Gastroesophageal sphincter (tissue), 4 donors: ENCODE measurements at regions not wholly inside any gene's neighbourhood (a gene's known extent, or its start where the extent isn't known, plus 50 kb on each side); places are given as distances from the start of the nearest gene placed in this dataset.

ENCODE experiments used
- ATAC-seq: fragments of 150-250 bp; one replicate; pipeline ENCODE4 v1.9.1; 2016; ENCODE audit warnings: mild to moderate bottlenecking, moderate library complexity
- H3K27ac ChIP-seq, 4 donors: fragments of 200-600 bp; sonication (generic) in 3 of 4; 1 replicate in 3 of 4; 2 replicates in 1 of 4; pipeline ENCODE4 v1.5.1; 2016 to 2019
- H3K27me3 ChIP-seq: fragments of 200-600 bp; sonication (generic); one replicate; pipeline ENCODE4 v1.5.1; 2019
- H3K36me3 ChIP-seq, 2 donors: fragments of 200-600 bp; sonication (generic); one replicate each; pipeline ENCODE4 v1.5.1; 2019; ENCODE audit warnings: control low read depth in 1 of 2
- H3K4me1 ChIP-seq, 3 donors: fragments of 200-600 bp; sonication (generic); 1 replicate in 2 of 3; 2 replicates in 1 of 3; pipeline ENCODE4 v1.5.1; 2016 to 2019; ENCODE audit warnings: control low read depth in 2 of 3
- H3K4me3 ChIP-seq, 2 donors: fragments of 200-600 bp; sonication (generic); one replicate each; pipeline ENCODE4 v1.5.1; 2019; ENCODE audit warnings: mild to moderate bottlenecking in 1 of 2, moderate library complexity in 1 of 2
- H3K9me3 ChIP-seq, 3 donors: fragments of 200-600 bp; sonication (generic); one replicate each; pipeline ENCODE4 v1.5.1; 2017 to 2019; ENCODE audit warnings: control low read depth in 2 of 3
- CTCF ChIP-seq, 4 experiments: fragments of 200-600 bp in 2 of 4; fragments of 450-650 bp in 2 of 4; sonication (generic) in 1 of 4; IDR thresholded peaks; one replicate each; pipeline ENCODE4 v1.5.1; 2017 to 2019; ENCODE audit warnings: antibody characterized with exemption in 4 of 4, mild to moderate bottlenecking in 2 of 4, moderate library complexity in 2 of 4
- EP300 ChIP-seq: sonication (generic); formaldehyde crosslinking; IDR thresholded peaks from one replicate; pipeline ENCODE4 v1.6.1; 2017; ENCODE audit warnings: antibody characterized with exemption, mild to moderate bottlenecking
- POLR2A ChIP-seq, 2 donors: fragments of 450-650 bp; IDR thresholded peaks; one replicate each; pipeline ENCODE4 v1.6.1; 2017; ENCODE audit warnings: antibody characterized with exemption in 2 of 2, mild to moderate bottlenecking in 2 of 2, moderate library complexity in 1 of 2
- POLR2AphosphoS5 ChIP-seq: sonication (generic); formaldehyde crosslinking; IDR thresholded peaks from one replicate; pipeline ENCODE4 v1.6.1; 2017; ENCODE audit warnings: antibody characterized with exemption
- WGBS, 2 donors: methylation state at CpG; one replicate each; pipeline ENCODE4 v1.1.5; 2018; ENCODE audit warnings: low coverage in 1 of 2; 5-methylcytosine and 5-hydroxymethylcytosine counted together

GRCh38 chr1:72918940-72919339 lies 636.6 kb upstream of the NEGR1 start:
- no peaks in the 10 kb centered on the region for H3K9me3 ChIP-seq
- no peak for TF ChIP-seq POLR2A (IDR thresholded peaks at IDR 0.05)
- no peak for TF ChIP-seq EP300
- no peak for TF ChIP-seq CTCF (IDR thresholded peaks at IDR 0.05)
- TF ChIP-seq POLR2AphosphoS5: no peak
- H3K36me3 ChIP-seq: no peaks in the 10 kb centered on the region
- 59 to 65% methylated on average over 3 to 4 of the region's 4 CpGs for WGBS, 2 donors
- no peak for ATAC-seq
- H3K4me1 ChIP-seq: no peaks in the 10 kb centered on the region
- H3K27me3 ChIP-seq: no peaks in the 10 kb centered on the region
- H3K27ac ChIP-seq: no peak overlapping the region
- H3K4me3 ChIP-seq: no peak overlapping the region

- H3K9me3 ChIP-seq: no peaks in the 10 kb centered on the region
- no peak overlapping the region for H3K4me3 ChIP-seq
- TF ChIP-seq POLR2AphosphoS5 (no peak), CTCF (IDR thresholded peaks at IDR 0.05) (no peak), POLR2A (IDR thresholded peaks at IDR 0.05) (no peak), EP300 (no peak)
- H3K27me3 ChIP-seq: no peaks in the 10 kb centered on the region
- no peak for ATAC-seq
- no peaks in the 10 kb centered on the region for H3K4me1 ChIP-seq
- 30 to 100% methylated on average over 1 of the region's 1 CpG for WGBS, 2 donors
- no peak overlapping the region for H3K27ac ChIP-seq
- no peaks in the 10 kb centered on the region for H3K36me3 ChIP-seq
These were observed 635.6 kb upstream of the NEGR1 start for GRCh38 chr1:72917920-72918319.

GRCh38 chr1:72915581-72915980 lies 633.2 kb upstream of the NEGR1 start:
- WGBS, 2 donors: 52 to 53% methylated on average over 5 to 6 of the region's 6 CpGs

GRCh38 chr1:72911656-72912055 lies 629.3 kb upstream of the NEGR1 start:
- Histone ChIP-seq H3K27me3 (no peaks in the 10 kb centered on the region), H3K36me3 (no peaks in the 10 kb centered on the region), H3K4me1 (no peaks in the 10 kb centered on the region), H3K9me3 (no peaks in the 10 kb centered on the region), H3K4me3 (no peak overlapping the region), H3K27ac (no peak overlapping the region)
- no peak for ATAC-seq
- 42 to 72% methylated on average over 3 of the region's 3 CpGs for WGBS, 2 donors
- TF ChIP-seq POLR2A (IDR thresholded peaks at IDR 0.05) (no peak), POLR2AphosphoS5 (no peak), EP300 (no peak), CTCF (IDR thresholded peaks at IDR 0.05) (no peak)

More at GRCh38 chr1:72915581-72915980, 633.2 kb upstream of the NEGR1 start:
- no peak for ATAC-seq
- H3K27ac ChIP-seq: no peak overlapping the region
- no peak overlapping the region for H3K4me3 ChIP-seq
- H3K36me3 ChIP-seq: no peaks in the 10 kb centered on the region
- H3K9me3 ChIP-seq: no peaks in the 10 kb centered on the region
- TF ChIP-seq EP300 (no peak), CTCF (IDR thresholded peaks at IDR 0.05) (no peak), POLR2A (IDR thresholded peaks at IDR 0.05) (no peak), POLR2AphosphoS5 (no peak)
- no peaks in the 10 kb centered on the region for H3K4me1 ChIP-seq
- H3K27me3 ChIP-seq: no peaks in the 10 kb centered on the region

- Histone ChIP-seq H3K4me3 (no peak overlapping the region), H3K27ac (no peak overlapping the region), H3K27me3 (no peaks in the 10 kb centered on the region), H3K9me3 (no peaks in the 10 kb centered on the region), H3K36me3 (no peaks in the 10 kb centered on the region), H3K4me1 (no peaks in the 10 kb centered on the region)
- TF ChIP-seq CTCF (IDR thresholded peaks at IDR 0.05): no peak
- TF ChIP-seq EP300: no peak
- no peak for TF ChIP-seq POLR2AphosphoS5
- no peak for TF ChIP-seq POLR2A (IDR thresholded peaks at IDR 0.05)
- ATAC-seq: no peak
These were observed 613.9 kb upstream of the NEGR1 start for GRCh38 chr1:72896256-72896655.
